ENCODE measurements at regions not wholly inside any gene's neighbourhood (a gene's known extent, or its start where the extent isn't known, plus 50 kb on each side); places are given as distances from the start of the nearest gene placed in this dataset.

DNA sequence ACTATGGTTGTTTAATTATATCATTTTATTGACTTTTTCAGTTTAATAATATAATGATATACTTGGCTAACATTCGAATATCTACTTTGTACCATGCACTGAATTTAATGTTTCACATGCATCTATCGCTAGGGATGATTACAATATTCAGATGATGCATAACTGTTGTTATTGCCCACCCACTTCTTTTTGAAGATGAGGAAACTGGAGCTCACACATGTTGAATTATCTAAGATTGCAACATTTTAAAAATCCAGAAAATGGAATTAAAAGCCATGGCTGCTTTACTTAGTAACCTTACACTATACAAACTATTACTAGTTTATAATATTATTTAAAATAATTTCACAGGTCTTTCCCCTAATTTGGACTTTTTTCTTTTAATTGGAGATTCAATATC is 171.7 kb downstream of the TLR4 start:
- Histone ChIP-seq H3K4me1 (no peaks in the 10 kb centered on the region), H3K9me3 (no peaks in the 10 kb centered on the region), H3K27me3 (ENCODE audit: insufficient read depth in 3 of 3, low read length in 2 of 3) (peaks cover 0 to 2% (median 0%) of the 10 kb centered on the region in 3 donors), H3K4me3 (no peak overlapping the region), H3K36me3 (ENCODE audit: insufficient read depth in 1 of 2, low read depth in 1 of 2) (no peaks in the 10 kb centered on the region), H3K27ac (no peak overlapping the region)
- ATAC-seq = no peak
- intact Hi-C loops (cut with DNase I) = no loop called here
- TF ChIP-seq, protein P1, sequence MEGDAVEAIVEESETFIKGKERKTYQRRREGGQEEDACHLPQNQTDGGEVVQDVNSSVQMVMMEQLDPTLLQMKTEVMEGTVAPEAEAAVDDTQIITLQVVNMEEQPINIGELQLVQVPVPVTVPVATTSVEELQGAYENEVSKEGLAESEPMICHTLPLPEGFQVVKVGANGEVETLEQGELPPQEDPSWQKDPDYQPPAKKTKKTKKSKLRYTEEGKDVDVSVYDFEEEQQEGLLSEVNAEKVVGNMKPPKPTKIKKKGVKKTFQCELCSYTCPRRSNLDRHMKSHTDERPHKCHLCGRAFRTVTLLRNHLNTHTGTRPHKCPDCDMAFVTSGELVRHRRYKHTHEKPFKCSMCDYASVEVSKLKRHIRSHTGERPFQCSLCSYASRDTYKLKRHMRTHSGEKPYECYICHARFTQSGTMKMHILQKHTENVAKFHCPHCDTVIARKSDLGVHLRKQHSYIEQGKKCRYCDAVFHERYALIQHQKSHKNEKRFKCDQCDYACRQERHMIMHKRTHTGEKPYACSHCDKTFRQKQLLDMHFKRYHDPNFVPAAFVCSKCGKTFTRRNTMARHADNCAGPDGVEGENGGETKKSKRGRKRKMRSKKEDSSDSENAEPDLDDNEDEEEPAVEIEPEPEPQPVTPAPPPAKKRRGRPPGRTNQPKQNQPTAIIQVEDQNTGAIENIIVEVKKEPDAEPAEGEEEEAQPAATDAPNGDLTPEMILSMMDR (IDR thresholded peaks at IDR 0.05) = no peak
- DNase-seq = no peak
- WGBS, 3 donors = 78 to 88% (median 82%) methylated on average over 2 of the region's 2 CpGs

DNA sequence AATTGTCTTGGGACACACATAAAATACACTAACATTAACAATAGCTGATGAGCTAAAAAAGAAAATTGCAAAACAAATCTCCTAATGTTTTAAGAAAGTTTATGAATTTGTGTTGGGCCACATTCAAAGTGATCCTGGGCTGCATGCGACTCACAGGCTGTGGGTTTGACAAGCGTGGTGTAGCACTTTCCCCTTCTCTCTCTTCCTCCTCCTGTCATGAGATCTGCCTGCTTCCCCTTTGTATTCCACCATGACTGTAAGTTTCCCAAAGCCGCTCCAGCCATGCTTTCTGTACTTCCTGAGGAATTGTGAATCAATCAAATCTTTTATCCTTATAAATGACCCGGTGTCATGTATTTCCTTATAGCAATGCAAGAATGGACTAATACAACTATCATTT is 178.0 kb downstream of the TLR4 start:
- TF ChIP-seq, protein P1 (IDR thresholded peaks at IDR 0.05) = no peak
- WGBS, 3 donors = 74 to 83% (median 77%) methylated on average over 4 of the region's 4 CpGs
- DNase-seq = no peak
- no peaks in the 10 kb centered on the region for H3K36me3 ChIP-seq (ENCODE audit: insufficient read depth in 1 of 2, low read depth in 1 of 2)
- no peak overlapping the region for H3K4me3 ChIP-seq
- H3K27me3 ChIP-seq (ENCODE audit: insufficient read depth in 3 of 3, low read length in 2 of 3) = no peaks in the 10 kb centered on the region
- no peak for ATAC-seq
- H3K27ac ChIP-seq = no peak overlapping the region
- intact Hi-C loops (cut with DNase I) = no loop called here
- H3K4me1 ChIP-seq = no peaks in the 10 kb centered on the region
- H3K9me3 ChIP-seq = no peaks in the 10 kb centered on the region

DNA sequence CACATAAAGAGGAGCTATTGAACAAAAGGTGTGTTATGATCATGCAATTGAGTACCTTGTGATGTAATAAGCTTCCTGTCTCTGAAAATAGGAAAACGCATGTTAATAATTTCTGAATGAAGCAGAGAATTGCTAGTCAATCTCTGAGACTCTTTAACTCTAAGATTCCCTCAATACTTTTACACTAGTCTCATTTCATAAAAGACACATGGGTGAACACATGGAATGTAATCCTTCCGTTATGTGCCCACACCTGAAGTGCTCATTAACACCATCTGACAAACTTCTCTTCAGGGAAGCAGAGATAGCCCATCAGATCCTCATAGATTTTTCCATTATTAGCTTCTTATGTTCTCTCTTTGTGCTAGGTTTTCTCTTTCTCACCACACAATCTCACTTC is 182.4 kb downstream of the TLR4 start:
- Histone ChIP-seq H3K9me3 (no peaks in the 10 kb centered on the region), H3K27me3 (ENCODE audit: insufficient read depth in 3 of 3, low read length in 2 of 3) (no peaks in the 10 kb centered on the region), H3K36me3 (ENCODE audit: insufficient read depth in 1 of 2, low read depth in 1 of 2) (no peaks in the 10 kb centered on the region), H3K4me1 (no peaks in the 10 kb centered on the region), H3K27ac (no peak overlapping the region), H3K4me3 (no peak overlapping the region)
- DNase-seq (no peak), ATAC-seq (no peak)
- WGBS, 3 donors = 80 to 88% (median 80%) methylated on average over 2 of the region's 2 CpGs
- TF ChIP-seq, protein P1 (IDR thresholded peaks at IDR 0.05) = no peak
- intact Hi-C loops (cut with DNase I) = no loop called here

DNA sequence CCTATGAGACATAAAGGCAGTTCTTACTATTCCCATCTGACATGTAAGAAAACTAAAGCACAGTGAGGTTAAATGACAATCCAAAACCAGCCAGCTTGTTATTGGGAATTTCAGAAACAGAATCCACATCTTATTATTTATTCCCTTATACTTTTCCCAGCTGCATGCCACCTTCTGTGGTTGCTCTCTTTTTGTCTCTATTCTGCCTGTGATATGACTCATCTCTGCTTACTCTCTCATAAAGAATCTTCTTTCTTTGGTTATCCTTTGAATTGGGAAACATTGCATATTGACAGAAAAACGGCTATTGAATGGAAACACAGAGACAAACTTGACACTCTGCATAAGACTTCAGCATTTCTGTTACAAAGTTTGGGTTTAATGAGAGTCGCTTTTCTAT is 183.2 kb downstream of the TLR4 start:
- no peak overlapping the region for H3K4me3 ChIP-seq
- 72 to 77% (median 73%) methylated on average over 2 of the region's 2 CpGs for WGBS, 3 donors
- intact Hi-C loops (cut with DNase I) = no loop called here
- no peak for ATAC-seq
- no peak for DNase-seq
- H3K9me3 ChIP-seq = no peaks in the 10 kb centered on the region
- TF ChIP-seq, protein P1 (IDR thresholded peaks at IDR 0.05) = no peak
- H3K27me3 ChIP-seq (ENCODE audit: insufficient read depth in 3 of 3, low read length in 2 of 3) = no peaks in the 10 kb centered on the region
- H3K36me3 ChIP-seq (ENCODE audit: insufficient read depth in 1 of 2, low read depth in 1 of 2) = no peaks in the 10 kb centered on the region
- H3K4me1 ChIP-seq = no peaks in the 10 kb centered on the region
- H3K27ac ChIP-seq = no peak overlapping the region

DNA sequence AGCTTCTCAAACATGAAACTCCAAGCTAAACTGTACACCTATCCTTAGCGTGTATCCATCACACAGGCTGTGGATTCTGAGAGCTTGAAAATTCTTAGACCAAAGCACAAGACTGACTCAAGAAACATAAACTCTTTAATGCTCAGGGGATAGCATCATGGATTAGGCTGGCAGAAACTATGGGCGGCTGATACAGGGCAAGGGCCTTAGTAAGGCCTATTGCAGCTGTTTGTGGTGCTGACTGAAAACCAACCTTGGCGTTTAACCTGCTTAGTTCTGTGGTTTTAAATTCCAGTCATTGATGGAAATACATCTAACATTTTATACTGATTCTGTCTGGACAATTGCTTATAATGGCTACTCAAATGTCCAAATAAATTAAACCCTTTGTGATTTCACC is 183.7 kb downstream of the TLR4 start:
- Histone ChIP-seq H3K27ac (no peak overlapping the region), H3K4me1 (no peaks in the 10 kb centered on the region), H3K27me3 (ENCODE audit: insufficient read depth in 3 of 3, low read length in 2 of 3) (no peaks in the 10 kb centered on the region), H3K36me3 (ENCODE audit: insufficient read depth in 1 of 2, low read depth in 1 of 2) (no peaks in the 10 kb centered on the region), H3K4me3 (no peak overlapping the region), H3K9me3 (no peaks in the 10 kb centered on the region)
- WGBS, 3 donors = 21 to 51% (median 34%) methylated on average over 3 of the region's 3 CpGs
- TF ChIP-seq, protein P1 (IDR thresholded peaks at IDR 0.05) = no peak
- intact Hi-C loops (cut with DNase I) = no loop called here
- ATAC-seq (no peak), DNase-seq (no peak)

Measured in psoas muscle (tissue), 7 donors.